GM18508 (cell line): ENCODE measurements at regions not wholly inside any gene's neighbourhood (a gene's known extent, or its start where the extent isn't known, plus 50 kb on each side); places are given as distances from the start of the nearest gene placed in this dataset.
"Not testable (repeated sequence)": the region's sequence is repeated elsewhere in the genome, so short reads cannot be mapped to it uniquely, and the experiment has no call there.

Experiments used
- ATAC-seq: cut with Tn5 transposase; IDR thresholded peaks from one replicate; pipeline ENCODE4 v1.9.1; 2021; ENCODE audit warnings: moderate number of reproducible peaks; ENCODE audit not compliant: insufficient read depth, unreplicated experiment

DNA sequence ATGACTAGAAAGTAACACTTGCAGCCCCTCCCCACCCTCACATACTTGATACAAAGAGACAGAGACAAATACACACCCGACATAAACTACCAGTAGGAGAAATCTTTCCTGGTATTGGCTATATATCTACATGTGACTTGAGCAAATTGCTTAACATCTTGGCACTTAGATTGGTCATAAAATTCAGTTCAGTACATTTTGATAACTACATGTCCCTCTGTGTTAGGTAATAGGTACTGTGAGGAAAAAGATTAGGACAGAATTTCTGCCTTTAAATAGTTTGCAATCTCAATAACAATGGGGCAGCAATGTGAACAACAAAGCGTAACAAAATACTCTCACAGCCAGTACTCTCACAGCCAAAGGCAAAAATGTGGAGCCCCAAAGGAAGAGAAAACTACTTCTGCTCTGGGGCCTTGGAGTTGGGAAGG lies 670.0 kb upstream of the ACVR2A start:
- ATAC-seq = no peak

DNA sequence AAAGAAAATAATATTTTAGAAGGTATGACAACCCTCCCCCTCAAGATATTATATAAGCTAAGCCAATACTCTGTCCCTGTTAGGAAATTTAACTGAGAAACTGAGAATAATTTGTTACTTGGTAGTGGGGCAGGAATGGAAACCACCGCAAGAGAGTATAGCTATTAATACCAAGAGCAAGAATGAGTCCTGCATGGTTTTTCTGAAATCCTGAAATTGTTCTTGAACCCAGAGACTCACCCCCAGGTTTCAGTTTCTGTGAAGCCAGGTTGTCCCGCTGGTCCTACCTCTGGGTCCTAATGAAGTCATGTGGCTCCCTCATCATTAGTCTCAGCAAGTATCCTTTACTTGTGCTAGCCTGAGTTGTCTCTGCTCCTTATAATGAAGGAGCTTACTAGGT lies 671.0 kb upstream of the ACVR2A start:
- peak; percentile 50 for ATAC-seq

- no peak for ATAC-seq
These were observed 671.6 kb upstream of the ACVR2A start for GRCh38 chr2:147173189-147173581.

- no peak for ATAC-seq
These were observed 672.2 kb upstream of the ACVR2A start for GRCh38 chr2:147172493-147173188.

DNA sequence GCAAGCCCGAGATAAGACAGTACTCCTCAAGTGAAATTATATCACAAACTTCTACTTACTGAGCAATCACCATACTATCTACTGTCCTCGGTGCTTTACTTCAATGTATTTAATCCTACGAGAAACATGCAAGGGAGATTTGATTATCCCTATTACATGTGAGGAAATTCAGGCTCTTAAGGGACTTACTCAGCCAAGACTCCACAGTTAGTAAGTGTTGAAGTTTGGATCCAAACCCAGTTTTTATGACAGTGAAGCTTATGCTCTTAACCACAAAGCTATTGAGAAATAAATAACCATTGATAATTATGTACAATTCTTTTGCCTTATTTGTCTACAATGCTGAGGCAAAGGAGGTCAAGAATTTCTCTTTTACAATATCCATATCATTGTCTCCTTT lies 672.9 kb upstream of the ACVR2A start:
- no peak for ATAC-seq

GRCh38 chr2:147170932-147171331 lies 673.9 kb upstream of the ACVR2A start:
- ATAC-seq = no peak

DNA sequence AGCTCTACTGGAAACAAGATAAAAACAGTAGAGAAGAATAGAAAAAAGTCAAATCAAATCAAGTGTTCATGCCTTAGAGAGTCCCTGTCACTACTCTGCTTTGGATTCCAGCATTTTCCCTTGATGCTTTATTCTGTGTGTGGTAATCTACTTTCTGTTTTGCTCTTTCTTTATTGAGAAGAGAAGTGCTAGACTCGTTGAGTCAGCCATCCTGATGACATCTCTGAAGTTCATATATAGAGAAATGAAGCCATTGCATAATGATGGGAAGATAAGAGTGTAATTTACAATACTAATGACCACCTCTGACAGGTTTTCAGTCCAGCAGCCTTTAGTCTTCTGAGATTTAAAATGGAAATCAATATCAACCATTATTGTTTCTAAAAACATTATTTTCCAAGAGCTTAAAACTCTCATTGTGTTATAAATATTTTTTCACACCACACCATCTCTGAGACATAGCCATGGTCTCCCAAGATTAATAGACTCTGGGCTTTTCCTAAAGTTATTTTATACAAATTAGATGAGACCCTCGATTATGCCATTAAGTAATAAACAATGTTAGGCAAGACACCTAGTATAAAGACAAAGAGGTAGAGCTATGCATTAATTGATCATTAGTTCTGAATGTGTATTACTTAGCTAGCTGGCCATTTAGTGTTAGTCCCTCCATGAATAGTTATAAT lies 679.0 kb upstream of the ACVR2A start:
- no peak for ATAC-seq

GRCh38 chr2:147164563-147164962 lies 680.3 kb upstream of the ACVR2A start:
- no peak for ATAC-seq

- no peak for ATAC-seq
These were observed 683.1 kb upstream of the ACVR2A start for GRCh38 chr2:147161746-147162145.

- ATAC-seq = no peak
These were observed 687.9 kb upstream of the ACVR2A start for GRCh38 chr2:147156970-147157369.

- ATAC-seq = no peak
These were observed 694.6 kb upstream of the ACVR2A start for GRCh38 chr2:147150241-147150635.

DNA sequence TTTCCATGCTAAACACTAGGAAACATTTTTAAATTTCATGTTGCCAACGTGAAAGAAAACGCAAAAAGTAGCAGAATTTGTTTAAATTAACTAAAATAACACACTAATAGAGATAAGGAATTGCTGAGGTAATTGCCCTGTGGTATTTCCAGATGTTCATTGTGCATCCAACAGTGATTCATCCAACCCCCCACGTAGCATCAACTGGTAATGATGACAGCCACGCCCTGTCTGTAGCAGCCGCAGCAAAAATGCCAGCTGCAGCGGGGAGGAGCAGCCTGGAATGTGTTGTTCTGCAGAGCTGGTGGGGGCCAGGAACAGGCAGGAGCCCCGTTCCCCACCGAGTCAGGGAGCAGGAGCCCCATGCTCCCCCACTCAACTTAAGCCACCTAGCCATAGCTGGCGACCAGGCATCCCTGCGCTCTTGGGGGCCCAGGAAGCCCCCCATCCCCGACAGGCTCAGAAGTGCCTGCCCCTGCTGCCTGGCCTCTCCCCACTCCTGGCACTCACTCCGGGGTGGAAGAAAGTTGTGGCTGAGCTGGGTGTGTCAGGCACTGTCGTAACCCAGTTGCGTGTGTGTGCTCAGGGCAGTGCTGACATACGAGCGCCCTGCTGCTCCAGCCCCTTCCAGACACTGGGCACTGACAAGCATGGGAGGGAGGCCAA lies 695.1 kb upstream of the ACVR2A start:
- no peak for ATAC-seq

DNA sequence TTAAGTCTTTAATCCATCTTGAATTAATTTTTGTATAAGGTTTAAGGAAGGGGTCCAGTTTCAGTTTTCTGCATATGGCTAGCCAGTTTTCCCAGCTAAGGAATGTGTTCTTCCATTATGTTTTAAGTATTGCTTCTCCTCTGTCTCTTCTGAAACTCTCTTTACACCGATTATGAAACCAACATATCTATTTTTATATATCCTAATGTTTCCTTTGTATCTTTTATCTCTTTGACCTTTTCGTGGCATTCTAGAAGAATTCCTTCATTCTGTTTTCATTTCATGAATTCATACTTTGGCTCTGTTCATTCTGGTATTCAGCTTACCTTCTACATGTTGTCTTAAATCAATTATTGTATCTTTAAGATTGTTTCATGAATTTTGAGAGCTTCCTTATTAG lies 697.0 kb upstream of the ACVR2A start:
- ATAC-seq = no peak

DNA sequence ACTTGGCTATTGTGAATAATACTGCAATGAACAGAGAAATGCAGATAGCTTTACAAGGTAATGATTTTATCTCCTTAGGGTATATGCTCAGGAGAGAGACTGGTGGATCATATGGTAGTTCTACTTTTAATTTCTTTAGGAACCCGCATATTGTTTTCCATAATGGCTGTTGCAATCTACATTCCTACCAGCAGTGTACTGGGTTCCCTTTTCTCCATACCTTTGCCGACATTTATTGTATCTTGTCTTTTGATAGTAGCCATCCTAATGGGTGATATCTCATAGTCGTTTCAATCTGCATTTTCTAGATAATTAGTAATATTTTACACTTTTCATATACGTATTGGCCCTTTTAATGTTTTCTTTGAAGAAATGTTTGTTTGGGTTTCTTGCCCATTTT lies 702.9 kb upstream of the ACVR2A start:
- no peak for ATAC-seq

DNA sequence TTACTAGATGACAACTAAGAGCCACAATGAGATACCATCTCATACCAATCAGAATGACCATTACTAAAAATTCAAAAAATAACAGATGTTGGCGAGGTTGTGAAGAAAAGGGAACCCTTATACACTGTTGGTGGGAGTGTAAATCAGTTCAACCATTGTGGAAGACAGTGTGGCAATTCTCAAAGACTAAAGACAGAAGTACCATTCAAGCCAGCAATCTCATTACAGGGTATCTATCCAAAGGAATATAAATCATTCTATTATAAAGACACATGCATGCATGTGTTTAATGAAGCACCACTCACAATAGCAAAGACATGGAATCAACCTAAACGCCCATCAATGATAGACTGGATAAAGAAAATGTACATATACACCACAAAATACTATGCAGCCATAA lies 705.1 kb upstream of the ACVR2A start:
- not testable (repeated sequence) for ATAC-seq

- ATAC-seq = no peak
These were observed 707.1 kb upstream of the ACVR2A start for GRCh38 chr2:147137711-147138110.

- no peak for ATAC-seq
These were observed 709.5 kb upstream of the ACVR2A start for GRCh38 chr2:147135376-147135775.

DNA sequence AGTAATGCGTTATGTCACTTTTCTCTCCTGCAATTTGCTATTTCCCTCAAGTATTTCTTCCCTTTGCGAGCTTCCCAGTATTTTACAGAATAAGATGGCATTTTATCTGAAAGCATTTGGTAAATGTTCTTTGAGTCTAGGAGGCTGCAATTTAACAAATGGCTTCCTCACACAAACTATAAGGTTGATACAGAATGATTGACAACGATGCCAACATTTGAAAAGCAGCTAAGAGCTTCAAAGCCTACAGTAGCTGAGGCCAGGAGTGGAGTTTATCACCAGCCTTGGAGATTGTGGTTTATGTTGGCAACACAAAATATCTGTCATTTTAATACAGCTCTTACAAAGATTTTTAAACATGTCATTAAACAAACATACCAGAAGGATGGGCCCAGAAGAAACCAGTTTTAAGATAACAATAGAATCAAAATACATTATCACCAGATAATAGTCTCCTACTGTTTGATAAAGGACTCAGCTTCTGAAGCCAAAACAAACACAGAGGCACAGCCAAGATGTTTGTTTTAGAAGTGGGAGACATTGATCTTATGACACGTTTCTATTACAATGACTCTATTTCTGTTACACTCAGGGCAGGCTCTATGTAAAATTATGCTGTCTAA lies 711.4 kb upstream of the ACVR2A start:
- ATAC-seq = no peak

- ATAC-seq = no peak
These were observed 719.7 kb upstream of the ACVR2A start for GRCh38 chr2:147125145-147125544.

- ATAC-seq = no peak
These were observed 721.9 kb upstream of the ACVR2A start for GRCh38 chr2:147122944-147123343.

DNA sequence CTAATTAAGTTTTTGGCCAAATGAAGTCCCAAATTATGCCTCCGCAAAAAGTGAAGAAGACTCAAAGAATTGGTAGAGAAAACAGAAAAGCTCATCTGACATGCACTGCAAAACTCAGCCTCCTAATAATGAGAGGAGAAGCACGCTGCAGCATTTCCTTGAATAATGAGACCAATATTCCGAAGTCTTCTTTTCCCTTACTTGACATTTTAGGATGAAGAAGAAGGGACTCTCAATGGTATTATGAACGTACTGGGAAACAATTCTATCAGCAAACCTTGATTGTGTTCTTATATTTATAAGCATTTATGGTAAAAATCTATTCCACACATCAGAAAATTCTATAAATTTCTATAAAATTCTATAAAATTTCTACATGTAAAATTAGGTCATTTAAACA lies 733.9 kb upstream of the ACVR2A start:
- ATAC-seq = no peak
